HepG2 (cell line): ENCODE measurements at regions not wholly inside any gene's neighbourhood (a gene's known extent, or its start where the extent isn't known, plus 50 kb on each side); places are given as distances from the start of the nearest gene placed in this dataset.

Source experiments
- ATAC-seq: fragments of 200-7000 bp; cut with Tn5 transposase; 3 replicates; pipeline ENCODE4 v1.9.1; 2020; ENCODE audit warnings: mild to moderate bottlenecking, moderate library complexity
- BruUV-seq: library from RNA; stranded (reverse); fragments of 400-500 nt; replicated peaks from 2 replicates; lab custom pipeline; 2021; lab: Mats Ljungman, UMichigan
- CTCF ChIA-PET: fragments of 300-600 bp; formaldehyde crosslinking; extraction: SDS; loops from one replicate; lab custom pipeline; 2021; ENCODE audit warnings: low total read pairs, inconsistent platforms, low intra/inter-chr PET ratio; lab: Yijun Ruan, JAX
- POLR2A ChIA-PET: fragments of 350-600 bp; sonication (Branson Sonifier 250); formaldehyde crosslinking; loops from one replicate; lab custom pipeline; 2020; ENCODE audit warnings: antibody characterized with exemption, inconsistent platforms; lab: Yijun Ruan, JAX
- DNase-seq: peaks from one replicate; pipeline ENCODE4 v3.0.0-alpha.2; 2015; ENCODE audit warnings: low spot score
- FAIRE-seq: peaks from 3 replicates; lab custom pipeline; 2011; peaks lifted over from hg19 to GRCh38; lab: Jason Lieb, UNC
- H2AFZ ChIP-seq: one replicate; pipeline ENCODE4 v1.6.1; 2011; ENCODE audit warnings: low read length, inconsistent platforms
- H3K27ac ChIP-seq: fragments of 300-600 bp; 3 replicates; pipeline ENCODE4 v1.8.0; 2011; ENCODE audit warnings: mixed run types, mild to moderate bottlenecking, mixed read lengths, low read length, inconsistent platforms; ENCODE audit not compliant: insufficient read depth; ENCODE audit errors: extremely low read length
- H3K27me3 ChIP-seq, 2 experiments: fragments of 200-600 bp in 1 of 2; 2 replicates in 1 of 2; 3 replicates in 1 of 2; pipeline versions ENCODE4 v1.6.0 to v1.8.0; 2011; ENCODE audit warnings: low read length in 2 of 2, mild to moderate bottlenecking in 2 of 2, moderate library complexity in 2 of 2, inconsistent platforms in 1 of 2; ENCODE audit not compliant: insufficient read depth in 2 of 2, control insufficient read depth in 1 of 2
- H3K36me3 ChIP-seq, 2 experiments: fragments of 200-600 bp in 1 of 2; replicated peaks in 1 of 2; 2 replicates in 1 of 2; 3 replicates in 1 of 2; pipeline versions ENCODE4 v1.5.1 to v1.8.0; 2011; ENCODE audit warnings: low read length in 2 of 2, inconsistent platforms in 1 of 2; ENCODE audit not compliant: insufficient read depth in 2 of 2, control insufficient read depth in 1 of 2
- H3K4me1 ChIP-seq: 2 replicates; pipeline ENCODE4 v1.5.1; 2012; ENCODE audit warnings: low read length, inconsistent platforms; ENCODE audit not compliant: insufficient read depth
- H3K4me2 ChIP-seq: 2 replicates; pipeline ENCODE4 v1.6.0; 2011; ENCODE audit warnings: low read depth, low read length, inconsistent platforms
- H3K4me3 ChIP-seq, 3 experiments: fragments of 200-600 bp in 1 of 3; sonication (generic), shearing (Covaris generic) in 1 of 3; replicated peaks in 1 of 3; 2 replicates each; pipeline ENCODE4 v1.5.1; 2011 to 2016; ENCODE audit warnings: low read length in 3 of 3, inconsistent platforms in 2 of 3, low read depth in 2 of 3, mild to moderate bottlenecking in 2 of 3, control low read depth in 1 of 3, mixed read lengths in 1 of 3; ENCODE audit not compliant: insufficient read depth in 1 of 3
- H3K79me2 ChIP-seq: one replicate; pipeline ENCODE4 v1.6.1; 2011; ENCODE audit warnings: low read length, inconsistent platforms; ENCODE audit not compliant: insufficient read depth
- H3K9ac ChIP-seq: 2 replicates; pipeline ENCODE4 v1.6.0; 2011; ENCODE audit warnings: mild to moderate bottlenecking, low read depth, low read length, inconsistent platforms; ENCODE audit not compliant: insufficient read depth
- H3K9me3 ChIP-seq: 2 replicates; pipeline ENCODE4 v1.5.1; 2012; ENCODE audit warnings: mild to moderate bottlenecking, low read length
- H4K20me1 ChIP-seq: 2 replicates; pipeline ENCODE4 v1.6.0; 2011; ENCODE audit warnings: inconsistent platforms, mild to moderate bottlenecking, low read length, moderate library complexity; ENCODE audit not compliant: insufficient read depth
- ATM ChIP-seq: fragments of 450-650 bp; IDR thresholded peaks from 2 replicates; pipeline ENCODE4 v1.7.1; 2017; ENCODE audit warnings: mild to moderate bottlenecking, borderline replicate concordance
- HCFC1 ChIP-seq: fragments of 150-350 bp; IDR thresholded peaks from 2 replicates; pipeline ENCODE4 v1.6.1; 2014; ENCODE audit warnings: low read depth, low read length
- MAFK ChIP-seq, 2 experiments: IDR thresholded peaks in 1 of 2; conservative IDR thresholded peaks in 1 of 2; 2 replicates each; pipeline ENCODE4 v1.6.1; 2011; ENCODE audit warnings: improper control_type of control experiment in 2 of 2, low read length in 2 of 2
- NCOR1 ChIP-seq: fragments of 200-600 bp; sonication (generic); IDR thresholded peaks from 2 replicates; pipeline ENCODE4 v1.7.0; 2017; ENCODE audit warnings: antibody characterized with exemption, low read length, borderline replicate concordance
- NFYC ChIP-seq: IDR thresholded peaks from 2 replicates; pipeline ENCODE4 v1.6.1; 2016; ENCODE audit warnings: missing genetic modification reagents, missing compliant biosample characterization
- RELA ChIP-seq: sonication (generic); formaldehyde crosslinking; IDR thresholded peaks from 2 replicates; pipeline ENCODE4 v1.4.0; 2020; ENCODE audit warnings: missing genetic modification reagents
- RORA ChIP-seq: sonication (generic); formaldehyde crosslinking; IDR thresholded peaks from 2 replicates; pipeline ENCODE4 v1.5.0; 2020; ENCODE audit warnings: mild to moderate bottlenecking, missing genetic modification reagents, moderate library complexity
- SP4 ChIP-seq: sonication (generic); formaldehyde crosslinking; IDR thresholded peaks from 2 replicates; pipeline ENCODE4 v1.8.1; 2023; ENCODE audit warnings: mild to moderate bottlenecking, missing genetic modification reagents
- TGIF2 ChIP-seq: IDR thresholded peaks from 2 replicates; pipeline ENCODE4 v1.6.1; 2016; ENCODE audit warnings: control low read depth, missing compliant biosample characterization
- ZNF101 ChIP-seq: sonication (generic); formaldehyde crosslinking; IDR thresholded peaks from 2 replicates; pipeline ENCODE4 v1.4.0; 2020; ENCODE audit warnings: mild to moderate bottlenecking, low read depth, missing genetic modification reagents, borderline replicate concordance
- ZNF124 ChIP-seq: sonication (generic); formaldehyde crosslinking; IDR thresholded peaks from 2 replicates; pipeline ENCODE4 v1.4.0; 2020; ENCODE audit warnings: missing genetic modification reagents
- ZNF251 ChIP-seq: sonication (generic); formaldehyde crosslinking; IDR thresholded peaks from 2 replicates; pipeline ENCODE4 v1.9.0; 2021; ENCODE audit warnings: mild to moderate bottlenecking, missing genetic modification reagents
- WGBS: methylation state at CpG from one replicate; pipeline ENCODE4 v1.1.6; 2017; ENCODE audit warnings: low lambda C conversion rate; 5-methylcytosine and 5-hydroxymethylcytosine counted together
- in situ Hi-C: cut with HindIII; loops from 2 replicates; pipeline ENCODE4 v1.10.0; 2017; ENCODE audit warnings: low pct_unique_long_range_greater_than_20kb; ENCODE audit not compliant: extremely low pct_ligation_motif_present
- intact Hi-C: fragments of 100-400 bp; cut with micrococcal nuclease; formaldehyde crosslinking; loops from one replicate; pipeline ENCODE4 v1.10.0; 2022; ENCODE audit not compliant: unreplicated experiment
- TF ChIP-seq, protein P1 (sequence below): sonication (generic); formaldehyde crosslinking; conservative IDR thresholded peaks from 2 replicates; pipeline ENCODE4 v1.8.0; 2022; ENCODE audit warnings: mild to moderate bottlenecking, moderate library complexity, missing genetic modification reagents
- TF ChIP-seq, protein P2 (sequence below): sonication (generic); formaldehyde crosslinking; IDR thresholded peaks from 2 replicates; pipeline ENCODE4 v1.8.1; 2023; ENCODE audit warnings: missing genetic modification reagents, inconsistent platforms, borderline replicate concordance
- TF ChIP-seq, protein P3 (sequence below): IDR thresholded peaks from 2 replicates; pipeline ENCODE4 v1.6.1; 2016; ENCODE audit warnings: missing genetic modification reagents, missing compliant biosample characterization
- TF ChIP-seq, protein P4 (sequence below): IDR thresholded peaks from 2 replicates; pipeline ENCODE4 v1.6.1; 2016; ENCODE audit warnings: missing compliant biosample characterization, missing genetic modification reagents, borderline replicate concordance
- TF ChIP-seq, protein P5 (sequence below): IDR thresholded peaks from 2 replicates; pipeline ENCODE4 v1.6.1; 2012; ENCODE audit warnings: low read length, improper control_type of control experiment

DNA sequence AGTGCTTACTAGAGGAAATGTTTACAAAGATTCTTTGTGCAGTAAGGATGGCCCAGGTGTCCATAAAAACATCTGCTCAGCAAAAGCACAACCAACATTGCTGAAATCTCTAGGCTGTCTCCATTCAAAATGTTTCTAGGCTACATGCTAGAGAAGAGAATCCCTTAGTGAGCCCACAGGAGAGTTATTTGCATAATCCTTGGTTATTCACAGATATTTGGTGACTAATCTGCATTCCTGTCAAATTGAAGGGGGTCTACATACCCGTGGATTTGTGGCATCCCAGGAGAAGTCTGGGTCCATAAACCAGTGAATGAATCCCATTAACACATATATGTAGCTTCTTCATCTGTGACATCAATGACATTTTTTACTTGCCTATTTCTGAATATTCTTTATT is 261.3 kb upstream of the ESRRG start (continued):
- no peak for TF ChIP-seq ZNF251 (CRISPR knock-in tag)

DNA sequence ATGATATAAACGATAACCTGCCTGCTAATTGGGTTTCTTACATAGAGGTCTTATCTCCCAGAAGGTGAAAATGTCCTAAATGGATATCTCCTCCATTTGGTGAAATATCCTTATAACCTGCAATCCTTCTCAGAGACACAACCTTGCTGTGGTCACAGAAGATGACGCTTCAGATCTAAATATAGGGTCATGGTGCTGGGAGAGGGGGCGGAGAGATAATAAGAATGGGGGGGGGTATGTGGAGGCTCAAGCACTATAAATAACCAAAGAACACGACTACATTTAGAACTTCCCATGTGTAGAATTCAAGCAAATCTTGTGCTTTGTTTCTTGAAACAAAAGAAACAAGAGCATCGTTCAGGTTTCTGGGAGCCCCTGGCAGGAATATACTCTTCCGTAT is 260.6 kb upstream of the ESRRG start:
- CTCF ChIA-PET = no interaction called here

More for the DNA sequence above, 260.6 kb upstream of the ESRRG start:
- no peak for DNase-seq
- Histone ChIP-seq H3K27me3 (no peaks in the 10 kb centered on the region), H3K4me1 (no peaks in the 10 kb centered on the region), H3K79me2 (no peaks in the 10 kb centered on the region), H4K20me1 (no peaks in the 10 kb centered on the region), H3K9me3 (no peaks in the 10 kb centered on the region; the same call in 1 of the 2 replicates), H3K4me3 (no peak overlapping the region), H3K27ac (no peak overlapping the region), H2AFZ (no peak overlapping the region), H3K9ac (no peak overlapping the region), H3K4me2 (no peak overlapping the region), H3K36me3 (no peaks in the 10 kb centered on the region)
- no peak for ATAC-seq
- FAIRE-seq = no peak
- POLR2A ChIA-PET = no interaction called here
- intact Hi-C loops = no loop called here
- TF ChIP-seq ZNF101 (CRISPR knock-in tag) = no peak
- no peak for TF ChIP-seq TGIF2 (CRISPR knock-in tag)
- no peak for TF ChIP-seq ATM
- TF ChIP-seq SP4 (CRISPR knock-in tag) = no peak
- TF ChIP-seq, protein P1, sequence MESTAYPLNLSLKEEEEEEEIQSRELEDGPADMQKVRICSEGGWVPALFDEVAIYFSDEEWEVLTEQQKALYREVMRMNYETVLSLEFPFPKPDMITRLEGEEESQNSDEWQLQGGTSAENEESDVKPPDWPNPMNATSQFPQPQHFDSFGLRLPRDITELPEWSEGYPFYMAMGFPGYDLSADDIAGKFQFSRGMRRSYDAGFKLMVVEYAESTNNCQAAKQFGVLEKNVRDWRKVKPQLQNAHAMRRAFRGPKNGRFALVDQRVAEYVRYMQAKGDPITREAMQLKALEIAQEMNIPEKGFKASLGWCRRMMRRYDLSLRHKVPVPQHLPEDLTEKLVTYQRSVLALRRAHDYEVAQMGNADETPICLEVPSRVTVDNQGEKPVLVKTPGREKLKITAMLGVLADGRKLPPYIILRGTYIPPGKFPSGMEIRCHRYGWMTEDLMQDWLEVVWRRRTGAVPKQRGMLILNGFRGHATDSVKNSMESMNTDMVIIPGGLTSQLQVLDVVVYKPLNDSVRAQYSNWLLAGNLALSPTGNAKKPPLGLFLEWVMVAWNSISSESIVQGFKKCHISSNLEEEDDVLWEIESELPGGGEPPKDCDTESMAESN (CRISPR knock-in tag) = no peak
- TF ChIP-seq, protein P2, sequence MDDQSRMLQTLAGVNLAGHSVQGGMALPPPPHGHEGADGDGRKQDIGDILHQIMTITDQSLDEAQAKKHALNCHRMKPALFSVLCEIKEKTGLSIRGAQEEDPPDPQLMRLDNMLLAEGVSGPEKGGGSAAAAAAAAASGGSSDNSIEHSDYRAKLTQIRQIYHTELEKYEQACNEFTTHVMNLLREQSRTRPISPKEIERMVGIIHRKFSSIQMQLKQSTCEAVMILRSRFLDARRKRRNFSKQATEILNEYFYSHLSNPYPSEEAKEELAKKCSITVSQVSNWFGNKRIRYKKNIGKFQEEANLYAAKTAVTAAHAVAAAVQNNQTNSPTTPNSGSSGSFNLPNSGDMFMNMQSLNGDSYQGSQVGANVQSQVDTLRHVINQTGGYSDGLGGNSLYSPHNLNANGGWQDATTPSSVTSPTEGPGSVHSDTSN = no peak
- TF ChIP-seq, protein P3, sequence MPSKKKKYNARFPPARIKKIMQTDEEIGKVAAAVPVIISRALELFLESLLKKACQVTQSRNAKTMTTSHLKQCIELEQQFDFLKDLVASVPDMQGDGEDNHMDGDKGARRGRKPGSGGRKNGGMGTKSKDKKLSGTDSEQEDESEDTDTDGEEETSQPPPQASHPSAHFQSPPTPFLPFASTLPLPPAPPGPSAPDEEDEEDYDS (CRISPR knock-in tag) = no peak
- TF ChIP-seq RORA (CRISPR knock-in tag) = no peak
- TF ChIP-seq, protein P4, sequence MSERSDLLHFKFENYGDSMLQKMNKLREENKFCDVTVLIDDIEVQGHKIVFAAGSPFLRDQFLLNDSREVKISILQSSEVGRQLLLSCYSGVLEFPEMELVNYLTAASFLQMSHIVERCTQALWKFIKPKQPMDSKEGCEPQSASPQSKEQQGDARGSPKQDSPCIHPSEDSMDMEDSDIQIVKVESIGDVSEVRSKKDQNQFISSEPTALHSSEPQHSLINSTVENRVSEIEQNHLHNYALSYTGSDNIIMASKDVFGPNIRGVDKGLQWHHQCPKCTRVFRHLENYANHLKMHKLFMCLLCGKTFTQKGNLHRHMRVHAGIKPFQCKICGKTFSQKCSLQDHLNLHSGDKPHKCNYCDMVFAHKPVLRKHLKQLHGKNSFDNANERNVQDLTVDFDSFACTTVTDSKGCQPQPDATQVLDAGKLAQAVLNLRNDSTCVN (CRISPR knock-in tag) = no peak
- TF ChIP-seq, protein P5, sequence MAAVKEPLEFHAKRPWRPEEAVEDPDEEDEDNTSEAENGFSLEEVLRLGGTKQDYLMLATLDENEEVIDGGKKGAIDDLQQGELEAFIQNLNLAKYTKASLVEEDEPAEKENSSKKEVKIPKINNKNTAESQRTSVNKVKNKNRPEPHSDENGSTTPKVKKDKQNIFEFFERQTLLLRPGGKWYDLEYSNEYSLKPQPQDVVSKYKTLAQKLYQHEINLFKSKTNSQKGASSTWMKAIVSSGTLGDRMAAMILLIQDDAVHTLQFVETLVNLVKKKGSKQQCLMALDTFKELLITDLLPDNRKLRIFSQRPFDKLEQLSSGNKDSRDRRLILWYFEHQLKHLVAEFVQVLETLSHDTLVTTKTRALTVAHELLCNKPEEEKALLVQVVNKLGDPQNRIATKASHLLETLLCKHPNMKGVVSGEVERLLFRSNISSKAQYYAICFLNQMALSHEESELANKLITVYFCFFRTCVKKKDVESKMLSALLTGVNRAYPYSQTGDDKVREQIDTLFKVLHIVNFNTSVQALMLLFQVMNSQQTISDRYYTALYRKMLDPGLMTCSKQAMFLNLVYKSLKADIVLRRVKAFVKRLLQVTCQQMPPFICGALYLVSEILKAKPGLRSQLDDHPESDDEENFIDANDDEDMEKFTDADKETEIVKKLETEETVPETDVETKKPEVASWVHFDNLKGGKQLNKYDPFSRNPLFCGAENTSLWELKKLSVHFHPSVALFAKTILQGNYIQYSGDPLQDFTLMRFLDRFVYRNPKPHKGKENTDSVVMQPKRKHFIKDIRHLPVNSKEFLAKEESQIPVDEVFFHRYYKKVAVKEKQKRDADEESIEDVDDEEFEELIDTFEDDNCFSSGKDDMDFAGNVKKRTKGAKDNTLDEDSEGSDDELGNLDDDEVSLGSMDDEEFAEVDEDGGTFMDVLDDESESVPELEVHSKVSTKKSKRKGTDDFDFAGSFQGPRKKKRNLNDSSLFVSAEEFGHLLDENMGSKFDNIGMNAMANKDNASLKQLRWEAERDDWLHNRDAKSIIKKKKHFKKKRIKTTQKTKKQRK = no peak
- TF ChIP-seq NFYC (CRISPR knock-in tag) = no peak
- no peak for TF ChIP-seq HCFC1
- no peak for TF ChIP-seq MAFK (conservative IDR thresholded peaks at IDR 0.05 in 1 of 2, IDR thresholded peaks at IDR 0.05 in 1 of 2; ENCODE audit: low read length in 2 of 2)
- no peak for TF ChIP-seq NCOR1
- TF ChIP-seq RELA (CRISPR knock-in tag) = no peak
- no peak for TF ChIP-seq ZNF124 (CRISPR knock-in tag)
- WGBS = 12% methylated on average over 6 of the region's 6 CpGs
- in situ Hi-C loops = no loop called here
- BruUV-seq = no TSS peak
